Parathyroid adenoma (tissue), 2 donors: ENCODE measurements at regions not wholly inside any gene's neighbourhood (a gene's known extent, or its start where the extent isn't known, plus 50 kb on each side); places are given as distances from the start of the nearest gene placed in this dataset.

Source experiments
- H2AFZ ChIP-seq: fragments of 300-600 bp; sonication (generic); one replicate; pipeline ENCODE4 v1.7.0; 2017; ENCODE audit warnings: antibody characterized with exemption, mild to moderate bottlenecking
- H3K27ac ChIP-seq: fragments of 300-600 bp; sonication (generic); one replicate; pipeline ENCODE4 v1.7.0; 2017
- H3K27me3 ChIP-seq: fragments of 300-600 bp; sonication (generic); one replicate; pipeline ENCODE4 v1.7.0; 2017; ENCODE audit warnings: low read length; ENCODE audit not compliant: control insufficient read depth, insufficient read depth
- H3K36me3 ChIP-seq: fragments of 300-600 bp; sonication (generic); one replicate; pipeline ENCODE4 v1.7.0; 2017; ENCODE audit warnings: low read length; ENCODE audit not compliant: control insufficient read depth, insufficient read depth
- H3K4me1 ChIP-seq: fragments of 300-600 bp; sonication (generic); one replicate; pipeline ENCODE4 v1.7.0; 2017; ENCODE audit warnings: control low read depth
- H3K4me2 ChIP-seq: fragments of 300-600 bp; sonication (generic); one replicate; pipeline ENCODE4 v1.7.0; 2017; ENCODE audit warnings: low read length
- H3K4me3 ChIP-seq: fragments of 300-600 bp; sonication (generic); one replicate; pipeline ENCODE4 v1.7.0; 2017; ENCODE audit warnings: low read depth, low read length
- H3K79me2 ChIP-seq: fragments of 300-600 bp; sonication (generic); one replicate; pipeline ENCODE4 v1.7.0; 2017; ENCODE audit warnings: control low read depth
- H3K9ac ChIP-seq: fragments of 300-600 bp; sonication (generic); one replicate; pipeline ENCODE4 v1.7.0; 2017; ENCODE audit warnings: mild to moderate bottlenecking
- H3K9me3 ChIP-seq: fragments of 300-600 bp; sonication (generic); one replicate; pipeline ENCODE4 v1.7.0; 2017; ENCODE audit warnings: low read length; ENCODE audit not compliant: control insufficient read depth
- CTCF ChIP-seq: fragments of 300-600 bp; sonication (generic); IDR thresholded peaks from one replicate; pipeline ENCODE4 v1.7.0; 2017; ENCODE audit warnings: antibody characterized with exemption, mild to moderate bottlenecking
- donor health status: primary hyperparathyroidism.

- no peaks in the 10 kb centered on the region for H3K27me3 ChIP-seq
- no peak overlapping the region for H2AFZ ChIP-seq
- no peaks in the 10 kb centered on the region for H3K79me2 ChIP-seq
- no peak overlapping the region for H3K4me3 ChIP-seq
- no peak overlapping the region for H3K9ac ChIP-seq
- H3K27ac ChIP-seq, result no peak overlapping the region
- H3K4me1 ChIP-seq, result no peaks in the 10 kb centered on the region
- H3K4me2 ChIP-seq, result no peak overlapping the region
- no peaks in the 10 kb centered on the region for H3K36me3 ChIP-seq
- H3K9me3 ChIP-seq, result no peaks in the 10 kb centered on the region
- no peak for TF ChIP-seq CTCF
Measured at GRCh38 chr18:78837754-78838153, 141.9 kb upstream of the SALL3 start.

GRCh38 chr18:78838183-78838582 is 141.4 kb upstream of the SALL3 start:
- Histone ChIP-seq H3K27ac (no peak overlapping the region), H3K9ac (no peak overlapping the region), H3K27me3 (no peaks in the 10 kb centered on the region), H2AFZ (no peak overlapping the region), H3K4me1 (no peaks in the 10 kb centered on the region), H3K4me2 (no peak overlapping the region), H3K9me3 (no peaks in the 10 kb centered on the region), H3K4me3 (no peak overlapping the region), H3K79me2 (no peaks in the 10 kb centered on the region), H3K36me3 (no peaks in the 10 kb centered on the region)
- TF ChIP-seq CTCF, result no peak

DNA sequence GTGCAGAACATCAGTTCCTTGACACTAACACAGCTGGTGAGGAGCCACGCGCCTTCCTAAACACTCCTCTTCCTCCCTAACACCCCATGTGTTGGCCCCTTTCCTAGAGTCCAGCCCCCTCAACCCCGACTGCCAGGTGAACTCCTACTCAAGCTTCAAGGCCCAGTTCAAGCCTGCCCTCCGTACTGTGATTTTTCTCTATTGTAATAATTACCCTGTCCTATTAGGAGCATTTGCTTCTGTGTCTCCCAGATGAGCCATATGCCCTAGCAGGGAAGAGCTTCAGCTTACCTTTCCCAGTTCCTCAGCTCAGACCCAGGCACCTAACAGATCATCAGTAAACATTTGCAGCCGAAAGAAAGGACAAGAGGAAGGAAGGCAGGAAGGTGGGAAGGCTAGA is 130.6 kb upstream of the SALL3 start:
- no peak for TF ChIP-seq CTCF
- no peaks in the 10 kb centered on the region for H3K36me3 ChIP-seq
- no peaks in the 10 kb centered on the region for H3K9me3 ChIP-seq
- no peaks in the 10 kb centered on the region for H3K4me1 ChIP-seq
- H3K4me2 ChIP-seq, result no peak overlapping the region
- H3K4me3 ChIP-seq, result no peak overlapping the region
- no peak overlapping the region for H3K27ac ChIP-seq
- no peak overlapping the region for H3K9ac ChIP-seq
- no peaks in the 10 kb centered on the region for H3K79me2 ChIP-seq
- no peak overlapping the region for H2AFZ ChIP-seq
- H3K27me3 ChIP-seq, result no peaks in the 10 kb centered on the region

DNA sequence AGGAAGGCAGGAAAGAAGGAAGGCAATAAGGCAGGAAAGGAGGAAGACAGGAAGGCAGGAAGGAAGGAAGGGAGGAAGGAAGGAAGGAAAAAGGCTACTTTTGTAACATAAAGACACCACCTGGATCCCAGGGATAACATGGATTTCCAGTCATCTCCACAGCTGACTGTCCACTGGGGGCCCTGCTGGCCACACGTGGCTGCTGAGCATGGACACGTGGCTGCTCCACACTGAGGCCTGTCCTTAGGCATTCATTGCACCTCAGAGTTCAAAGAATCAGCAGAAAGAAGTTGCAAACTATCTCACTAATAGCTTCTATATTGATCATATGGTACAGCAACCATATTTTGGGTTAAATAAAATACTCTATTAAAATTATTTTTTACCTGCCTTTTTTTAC is 130.2 kb upstream of the SALL3 start:
- no peak overlapping the region for H3K4me2 ChIP-seq
- TF ChIP-seq CTCF, result no peak
- H3K9ac ChIP-seq, result no peak overlapping the region
- no peak overlapping the region for H3K4me3 ChIP-seq
- no peaks in the 10 kb centered on the region for H3K4me1 ChIP-seq
- H3K27me3 ChIP-seq, result no peaks in the 10 kb centered on the region
- H3K9me3 ChIP-seq, result no peaks in the 10 kb centered on the region
- H3K36me3 ChIP-seq, result no peaks in the 10 kb centered on the region
- H2AFZ ChIP-seq, result no peak overlapping the region
- H3K79me2 ChIP-seq, result no peaks in the 10 kb centered on the region
- no peak overlapping the region for H3K27ac ChIP-seq

- no peak overlapping the region for H3K27ac ChIP-seq
- H2AFZ ChIP-seq, result no peak overlapping the region
- no peak overlapping the region for H3K9ac ChIP-seq
- H3K27me3 ChIP-seq, result no peaks in the 10 kb centered on the region
- no peaks in the 10 kb centered on the region for H3K4me1 ChIP-seq
- no peaks in the 10 kb centered on the region for H3K79me2 ChIP-seq
- H3K4me3 ChIP-seq, result no peak overlapping the region
- H3K4me2 ChIP-seq, result no peak overlapping the region
- H3K36me3 ChIP-seq, result no peaks in the 10 kb centered on the region
- H3K9me3 ChIP-seq, result no peaks in the 10 kb centered on the region
- no peak for TF ChIP-seq CTCF
Measured at GRCh38 chr18:78853341-78853740, 126.3 kb upstream of the SALL3 start.
